Midbrain (tissue), 1 donor: ENCODE measurements at regions not wholly inside any gene's neighbourhood (a gene's known extent, or its start where the extent isn't known, plus 50 kb on each side); places are given as distances from the start of the nearest gene placed in this dataset.

Experiments used
- DNase-seq: peaks from one replicate; lab custom pipeline; 2025; lab: John Stamatoyannopoulos, UW

DNA sequence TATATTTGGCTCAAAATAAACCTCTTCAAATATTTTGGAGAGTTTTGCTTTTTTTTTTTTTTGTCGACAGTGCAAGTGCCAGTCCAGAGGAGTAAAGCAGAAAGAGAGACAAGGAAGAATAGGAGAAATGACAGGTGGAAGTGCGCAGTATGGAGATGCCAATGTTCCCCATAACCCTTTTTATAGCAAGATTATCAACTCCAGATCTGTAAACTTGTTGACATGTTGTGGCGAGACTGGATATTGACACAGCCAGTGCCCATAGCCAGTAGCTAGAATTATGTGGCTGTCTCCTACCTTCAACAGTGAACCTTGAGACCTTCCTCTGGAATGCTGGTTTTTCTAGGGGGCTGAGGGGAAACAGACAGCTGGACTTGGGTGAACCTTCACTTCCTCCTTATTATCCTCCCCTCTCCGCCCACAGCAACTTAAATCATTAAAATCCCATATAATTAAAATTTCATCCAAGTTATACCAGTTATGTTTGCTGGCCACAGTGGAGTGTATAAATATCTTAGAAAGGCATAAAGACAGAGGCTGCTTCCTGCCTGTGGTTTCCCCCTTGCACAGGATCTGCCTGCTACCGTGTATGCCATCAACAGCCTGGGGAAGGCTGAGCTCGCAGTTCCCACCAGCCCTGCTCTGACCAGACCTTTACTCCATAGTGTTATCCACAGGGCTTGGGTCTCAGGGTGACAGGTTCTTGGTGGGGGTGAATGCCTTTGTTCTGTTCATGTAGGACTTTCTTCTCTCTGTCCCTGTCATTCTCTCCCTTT, 112.3 kb upstream of the ANKH start:
- DNase-seq = no peak

DNA sequence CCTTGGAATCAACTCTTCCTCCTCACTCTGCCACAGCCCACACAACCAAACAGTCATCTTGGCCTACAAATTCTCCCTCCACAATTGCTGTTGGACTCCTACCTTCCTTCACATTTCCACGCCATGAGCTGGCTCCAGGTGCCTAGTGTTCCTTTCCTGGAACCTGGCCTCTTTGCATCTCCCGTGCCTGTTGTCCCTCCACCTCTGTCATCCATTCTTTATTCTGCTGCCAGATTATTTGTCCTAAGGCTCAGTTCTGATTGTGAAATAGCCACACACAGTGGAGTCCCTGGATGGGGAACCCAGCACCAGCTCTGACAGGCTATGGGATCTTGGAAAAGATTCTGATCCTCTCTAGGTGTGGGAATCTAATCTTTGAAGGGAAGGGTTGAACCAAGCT, 109.1 kb upstream of the ANKH start:
- no peak for DNase-seq

DNA sequence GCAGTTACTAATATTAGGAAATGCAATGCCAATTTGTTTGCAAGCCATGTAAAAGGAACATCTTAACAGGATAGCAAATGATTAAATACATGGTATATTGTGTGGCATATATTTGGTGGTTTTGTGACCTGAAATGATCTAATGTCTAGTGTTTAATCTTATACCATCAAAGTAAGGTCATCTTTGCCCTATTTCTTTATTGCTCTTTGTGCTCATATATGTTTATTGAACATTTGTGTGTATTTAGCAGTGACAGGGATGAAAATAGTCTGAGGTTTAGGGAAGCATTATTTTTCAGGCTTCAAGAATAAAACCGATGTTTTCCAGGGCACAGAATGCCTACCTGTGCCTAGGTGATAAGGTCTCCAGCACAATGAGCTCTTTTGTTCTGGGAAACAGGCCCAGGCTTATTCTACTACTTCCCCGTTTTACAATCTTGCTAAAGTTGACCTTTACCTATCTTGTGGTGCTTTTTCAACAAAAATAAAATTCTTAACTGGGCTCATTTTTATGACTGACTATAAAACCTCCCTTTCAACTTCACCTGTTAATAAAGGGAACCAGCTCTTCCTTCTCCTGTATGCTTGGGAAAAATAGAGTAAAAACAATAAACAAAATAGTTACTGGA, 105.6 kb upstream of the ANKH start:
- DNase-seq = no peak

DNA sequence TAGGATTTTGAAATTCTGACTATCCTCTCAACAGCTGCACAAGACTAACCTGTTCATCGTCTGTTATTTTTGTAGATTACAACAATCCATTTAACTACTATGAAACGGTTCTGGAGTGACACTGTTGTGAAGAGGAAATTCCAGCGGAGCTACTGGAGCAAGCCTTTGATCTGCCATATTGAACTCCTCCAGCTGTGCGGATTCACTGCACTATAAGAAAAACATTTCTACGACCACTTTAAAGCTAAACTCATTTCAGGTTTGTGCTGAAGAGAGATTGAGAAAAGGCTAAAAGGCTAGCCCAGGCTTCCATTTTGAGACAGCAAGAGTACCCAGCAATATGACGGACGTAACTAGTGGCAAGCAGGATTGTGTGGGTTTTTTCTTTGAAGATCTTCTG, 104.9 kb upstream of the ANKH start:
- DNase-seq = no peak

DNA sequence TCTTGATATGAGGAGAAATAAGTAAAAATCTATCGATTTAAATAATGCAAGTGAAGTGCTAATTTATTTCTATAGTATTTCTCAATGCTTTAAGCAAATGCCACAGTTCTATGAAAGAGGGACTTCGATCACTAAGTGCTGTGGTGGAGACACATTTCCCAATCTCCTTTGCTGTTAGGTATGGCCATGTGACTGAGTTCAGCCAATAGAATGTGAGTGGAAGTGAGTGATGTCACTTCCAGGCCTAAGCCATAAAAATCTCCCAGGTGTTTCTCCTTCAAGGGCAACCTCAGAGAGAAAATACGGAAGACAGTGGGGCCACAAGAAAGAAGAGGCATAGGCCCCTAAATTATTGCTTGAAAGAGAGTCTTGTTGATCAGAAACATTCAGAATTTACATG, 100.3 kb upstream of the ANKH start:
- no peak for DNase-seq

DNA sequence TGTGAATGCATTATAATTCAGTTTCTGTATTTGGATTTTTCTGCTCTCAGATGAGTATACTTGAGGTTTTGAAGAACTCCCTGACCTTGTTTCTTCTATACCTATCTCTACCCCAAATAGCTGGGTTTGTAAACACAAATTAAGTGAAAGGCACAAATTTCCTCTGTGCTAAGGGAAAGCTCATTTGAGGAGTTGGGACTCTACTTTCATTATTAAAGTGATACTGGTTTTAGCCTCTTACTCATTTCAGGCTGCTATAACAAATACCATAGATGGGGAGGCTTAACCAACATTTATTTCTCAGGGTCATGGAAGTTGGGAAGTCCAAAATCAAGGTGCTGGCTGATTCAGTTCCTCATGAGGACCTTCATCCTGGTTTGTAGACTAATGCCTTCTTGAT, 97.2 kb upstream of the ANKH start:
- DNase-seq = no peak

DNA sequence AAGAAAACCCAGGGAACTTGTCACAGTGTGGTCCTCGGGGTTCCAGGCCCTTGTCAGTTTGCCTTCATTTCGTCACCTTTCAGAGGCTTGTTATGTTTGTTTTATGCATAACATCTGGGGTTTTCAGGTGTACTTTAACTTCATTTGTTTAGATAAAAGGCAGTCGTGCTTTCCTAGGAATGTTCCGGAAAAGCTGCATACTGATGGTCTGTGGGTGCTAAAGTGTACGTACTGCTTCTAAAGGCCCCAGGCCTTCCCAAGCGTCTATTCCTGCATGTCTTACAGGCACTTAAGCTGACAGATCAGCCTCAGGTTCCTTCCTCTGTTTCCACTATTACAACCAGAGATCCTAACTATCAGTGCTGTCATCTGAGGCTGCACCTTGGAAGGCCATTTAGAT, 95.6 kb upstream of the ANKH start:
- no peak for DNase-seq

DNA sequence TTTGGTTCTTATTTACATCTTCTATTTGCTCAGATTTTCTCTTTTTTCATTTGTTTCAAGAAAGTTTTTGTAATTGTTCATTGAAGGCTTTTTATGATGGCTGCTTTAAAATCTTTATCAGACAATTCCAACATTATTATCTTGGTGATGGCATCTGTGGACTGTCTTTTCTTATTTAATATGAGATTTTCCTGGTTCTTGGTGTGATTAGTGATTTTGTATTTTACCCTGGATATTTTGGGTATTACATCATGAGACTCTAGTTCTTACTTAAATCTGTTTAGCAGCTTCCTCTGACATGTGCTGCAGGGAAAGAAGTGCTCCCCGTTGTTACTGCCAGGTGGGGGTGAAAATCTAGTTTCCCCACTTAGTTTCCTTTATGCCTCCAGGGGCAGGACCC, 94.2 kb upstream of the ANKH start:
- no peak for DNase-seq

DNA sequence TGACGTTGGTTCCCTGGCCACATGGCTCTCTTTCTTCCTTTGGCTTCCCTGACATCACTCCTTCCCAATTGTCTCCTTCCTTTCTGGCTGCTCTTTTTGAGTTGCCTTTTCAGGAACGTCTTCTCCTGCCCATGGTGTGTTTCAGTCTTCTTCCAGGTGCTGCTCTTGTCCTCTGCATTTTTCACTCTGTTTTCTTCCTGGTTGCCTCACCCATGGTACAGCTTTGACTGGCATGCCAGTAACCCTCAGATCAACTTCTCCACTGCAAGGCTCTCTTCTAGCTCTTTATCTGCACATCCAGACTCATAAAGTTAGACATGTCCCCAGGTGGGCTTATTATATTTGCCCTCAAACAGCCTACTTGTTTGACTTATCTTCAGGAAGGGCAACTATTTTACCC, 91.0 kb upstream of the ANKH start:
- no peak for DNase-seq

DNA sequence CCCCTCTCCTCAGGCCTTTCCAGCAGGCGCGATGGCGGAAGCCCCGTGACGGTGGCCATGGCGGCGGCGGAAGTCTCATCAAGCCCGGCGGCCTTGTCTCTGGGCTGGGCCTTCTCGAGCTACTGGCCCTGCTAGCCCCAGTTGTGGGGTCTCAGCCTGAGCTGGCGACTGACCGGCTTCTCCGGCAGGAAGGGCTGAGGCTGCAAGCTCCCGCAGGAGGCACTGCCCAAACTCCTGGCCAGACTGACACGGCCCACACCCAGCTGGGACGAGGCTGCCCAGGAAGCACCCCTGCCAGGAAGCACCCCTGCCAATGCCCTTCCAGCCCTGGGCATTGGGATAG, 88.5 kb upstream of the ANKH start:
- no peak for DNase-seq

DNA sequence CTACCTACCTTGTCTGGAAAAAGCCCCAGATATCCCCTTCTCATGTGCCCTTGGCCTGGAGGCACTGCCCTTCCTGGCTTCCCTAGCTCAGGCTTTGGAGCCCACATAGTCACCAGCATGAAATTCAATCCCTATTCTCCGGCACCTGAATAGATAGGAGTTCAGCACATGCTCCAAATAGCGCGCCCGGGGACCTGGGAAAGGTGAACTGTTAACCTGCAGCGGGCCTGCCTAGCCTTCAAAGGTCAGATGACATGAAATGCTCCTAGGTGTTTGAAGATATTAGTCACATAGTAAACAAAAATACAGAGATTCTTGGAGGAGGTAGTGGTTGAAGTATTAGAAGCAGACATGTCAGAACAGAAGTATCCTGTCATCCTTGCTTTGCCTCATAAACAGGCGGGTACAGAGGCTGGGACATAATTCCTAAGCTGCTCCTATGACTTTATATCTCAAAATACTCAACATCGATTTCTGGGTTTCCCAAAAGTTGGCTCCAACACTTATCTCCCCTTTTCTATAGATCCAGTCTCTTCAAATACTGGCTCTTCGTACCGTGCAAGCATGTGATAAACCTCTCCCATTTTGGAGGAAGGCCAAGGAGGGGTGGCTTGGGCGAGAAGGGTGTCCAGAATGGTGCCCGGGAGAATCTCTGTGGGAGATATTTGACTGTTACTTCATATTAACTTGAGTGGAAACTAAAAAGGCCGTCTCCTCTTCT, 88.0 kb upstream of the ANKH start:
- DNase-seq = no peak

DNA sequence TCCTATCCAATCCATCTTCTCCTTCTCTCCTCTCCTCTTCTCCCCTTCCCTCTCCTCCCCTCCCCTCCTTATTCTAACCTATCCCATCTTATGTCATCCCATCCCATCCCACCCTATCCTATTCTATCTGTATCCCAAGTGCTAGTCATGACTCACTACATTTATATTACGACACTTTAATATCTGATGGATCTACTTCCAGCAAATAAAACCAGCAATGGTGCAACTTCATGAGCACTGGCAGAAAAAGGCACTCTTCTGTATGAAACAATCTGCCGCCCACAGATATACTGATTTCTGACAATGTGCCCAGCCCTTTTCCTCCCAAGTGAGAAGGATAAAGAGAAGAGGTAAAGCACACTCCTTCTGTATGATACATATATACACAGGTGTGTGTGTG, 86.6 kb upstream of the ANKH start:
- DNase-seq = no peak

DNA sequence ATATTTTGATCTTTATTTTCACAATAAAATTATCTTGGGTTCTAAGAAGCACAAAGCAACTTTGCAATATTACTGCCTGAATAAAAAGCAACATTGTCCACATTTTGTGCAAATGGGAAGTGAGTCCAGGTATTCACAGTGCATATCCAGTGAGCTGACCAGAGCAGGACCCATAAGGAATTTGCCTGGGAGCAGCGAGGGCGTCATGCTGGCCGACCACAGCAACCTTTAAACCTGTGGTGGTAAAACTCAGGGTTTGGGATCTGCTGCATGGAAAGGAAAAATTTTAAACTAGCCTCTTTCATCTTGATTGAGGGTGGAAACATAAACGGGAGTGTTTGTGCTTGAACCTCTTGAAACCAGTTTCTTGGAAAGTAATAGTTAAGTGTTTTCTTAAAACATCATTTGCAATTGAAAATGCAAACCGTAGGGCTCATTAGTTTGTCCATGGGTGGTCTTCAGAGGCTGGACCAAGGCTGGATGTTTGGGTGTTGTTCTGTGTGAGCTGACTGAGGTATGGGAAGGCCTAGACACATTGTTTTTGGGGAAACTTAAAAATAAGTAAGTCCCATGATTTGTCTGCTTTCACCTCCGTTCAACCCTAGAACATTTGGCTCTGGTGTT, 85.0 kb upstream of the ANKH start:
- no peak for DNase-seq

DNA sequence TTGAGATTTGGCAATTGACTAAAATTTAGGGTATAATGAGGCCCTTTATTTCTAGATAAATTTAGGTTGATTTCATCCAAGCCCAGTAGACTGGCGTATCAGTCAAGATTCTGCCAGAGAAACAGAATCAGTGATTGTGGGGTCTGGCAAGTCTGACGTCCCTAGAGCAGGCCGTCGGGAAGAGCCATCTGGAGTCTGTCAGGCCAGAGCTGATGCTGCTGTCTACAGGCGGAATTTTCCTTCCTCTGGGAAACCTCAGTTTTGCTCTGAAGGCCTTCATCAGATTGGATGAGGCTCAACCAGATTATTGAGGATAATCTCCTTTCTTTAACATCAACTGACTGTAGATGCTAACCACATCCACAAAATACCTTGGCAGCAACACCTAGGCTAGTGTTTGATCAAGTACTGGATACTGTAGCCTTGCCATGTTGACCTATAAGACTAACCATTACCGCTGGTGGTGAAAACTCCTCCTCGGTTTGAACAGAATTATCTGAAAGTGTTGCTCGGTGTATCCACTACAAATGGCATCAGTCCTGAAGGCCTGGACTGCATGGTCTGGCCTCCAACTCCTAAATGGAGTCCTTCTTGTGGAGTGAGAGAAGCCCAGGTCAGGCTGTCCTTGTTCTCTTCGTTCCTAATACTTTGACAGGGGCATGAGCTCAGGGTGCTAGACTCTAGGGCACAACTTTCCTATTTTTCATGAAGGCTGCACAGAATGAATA, 83.2 kb upstream of the ANKH start:
- DNase-seq = no peak

DNA sequence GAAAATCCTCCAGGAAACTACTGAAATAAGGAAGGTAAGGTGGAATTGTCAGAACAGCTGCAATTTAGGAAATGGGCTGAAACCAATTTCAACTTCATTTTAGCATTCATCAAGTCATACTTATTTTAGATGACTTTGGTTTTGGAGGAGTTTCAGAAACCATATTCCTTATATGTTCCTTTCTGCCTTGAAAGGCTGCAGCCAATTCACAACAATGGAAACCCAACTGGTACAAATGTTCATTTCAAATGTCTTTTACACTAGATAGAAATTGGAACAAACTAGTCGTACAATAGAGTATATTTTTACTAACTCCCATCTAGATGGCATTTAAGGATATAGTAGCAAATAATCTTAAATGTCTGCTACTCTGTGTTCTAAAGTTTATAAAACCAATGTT, 82.6 kb upstream of the ANKH start:
- DNase-seq = no peak

DNA sequence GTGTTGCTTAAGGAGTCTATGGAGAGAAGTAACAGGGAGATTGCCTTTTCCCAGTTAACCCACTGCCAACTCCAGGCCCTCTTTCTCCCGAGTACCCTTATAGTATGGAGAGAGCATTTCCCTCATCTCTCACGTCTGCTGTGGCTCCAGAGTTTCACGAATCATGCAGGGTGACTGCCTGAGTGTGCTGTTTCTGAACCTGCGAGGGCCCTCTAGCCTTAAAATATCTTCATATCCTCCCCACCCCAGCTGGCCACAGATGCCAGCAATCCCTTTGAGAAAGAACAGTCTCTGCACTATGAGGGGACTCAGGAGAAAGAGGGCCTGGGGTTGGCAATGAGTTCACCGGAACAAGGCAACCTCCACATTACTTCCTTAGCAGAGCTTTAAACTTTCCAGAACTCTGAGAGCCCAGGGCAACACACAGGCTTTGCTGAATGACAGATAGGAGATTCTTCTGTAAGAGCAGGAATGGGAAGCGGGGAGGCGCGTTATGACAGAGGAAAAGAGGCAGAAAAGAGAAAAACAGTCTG, 81.6 kb upstream of the ANKH start:
- no peak for DNase-seq

DNA sequence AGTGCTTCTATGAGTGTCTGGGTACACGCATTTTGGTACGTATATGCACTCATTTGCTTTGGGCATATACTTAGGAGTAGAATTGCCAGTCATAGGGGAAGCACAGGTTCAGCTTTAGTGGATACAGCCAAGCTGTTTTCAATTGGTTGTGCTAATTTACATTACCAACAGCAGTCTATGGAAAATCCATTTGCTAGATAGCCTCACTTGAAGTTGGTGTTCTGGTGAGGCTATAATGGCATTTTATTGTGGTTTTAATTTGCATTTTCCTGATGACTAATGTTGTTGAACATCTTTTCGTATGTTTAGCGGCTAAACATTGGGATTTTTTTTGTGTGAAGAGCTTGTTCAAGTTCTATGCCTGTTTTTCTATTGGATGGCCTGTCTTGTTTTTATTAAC, 76.8 kb upstream of the ANKH start:
- DNase-seq = no peak

DNA sequence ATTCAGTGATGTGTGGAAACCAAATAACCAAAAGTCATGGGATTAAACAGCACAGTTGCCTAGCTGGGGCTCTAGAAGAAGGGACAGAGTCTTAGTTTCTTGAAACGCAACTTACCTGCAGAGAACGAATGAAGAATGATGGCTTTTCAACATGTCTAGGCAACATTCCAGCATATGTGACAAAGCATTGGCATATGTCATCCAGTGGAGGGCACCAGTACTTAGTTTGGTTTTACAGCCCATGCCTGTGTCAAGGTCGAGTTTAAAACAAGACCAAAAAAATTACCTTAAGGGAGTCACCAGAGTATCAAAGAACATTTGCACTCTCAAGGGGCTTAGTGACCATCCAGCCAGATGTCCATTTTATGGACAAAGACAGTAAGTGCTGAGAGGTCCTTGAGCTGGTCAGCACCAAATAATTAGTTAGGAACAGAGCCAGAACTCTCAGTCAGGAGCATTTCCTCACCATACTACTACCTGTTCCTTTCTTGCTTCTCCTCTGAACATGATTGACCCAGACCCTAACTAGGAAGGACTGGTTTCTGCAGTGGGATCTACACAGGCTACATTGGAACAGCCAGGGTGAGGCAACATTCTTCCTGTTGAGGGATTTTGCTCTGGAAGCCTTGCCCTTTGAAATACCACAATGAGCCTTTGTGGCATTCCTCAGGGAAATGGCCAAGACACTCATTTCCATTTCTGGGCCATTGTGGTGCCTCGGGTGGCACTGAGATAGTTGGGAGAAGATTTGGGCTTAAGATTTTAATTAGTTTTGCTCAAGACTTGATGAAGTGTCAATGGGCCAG, 75.4 kb upstream of the ANKH start:
- DNase-seq = no peak

DNA sequence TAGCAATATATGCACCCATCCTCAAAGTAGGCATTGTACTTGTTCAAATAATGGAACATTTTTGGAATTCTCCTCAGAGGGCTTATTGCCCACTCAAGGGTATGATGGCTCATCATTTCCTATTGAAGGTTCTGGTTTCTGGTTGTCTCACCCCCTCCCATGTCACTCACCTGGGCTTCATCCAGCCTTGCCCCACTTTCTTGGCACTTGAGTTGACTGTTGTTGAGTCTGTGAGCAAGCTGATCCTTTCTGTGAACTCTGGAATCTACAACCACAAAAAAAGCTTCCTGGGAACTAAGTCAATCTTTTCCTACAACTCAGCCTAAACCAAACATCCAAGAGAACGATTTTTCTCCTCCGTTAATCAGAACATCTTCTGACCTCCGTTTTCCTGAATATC, 73.9 kb upstream of the ANKH start:
- DNase-seq = no peak

DNA sequence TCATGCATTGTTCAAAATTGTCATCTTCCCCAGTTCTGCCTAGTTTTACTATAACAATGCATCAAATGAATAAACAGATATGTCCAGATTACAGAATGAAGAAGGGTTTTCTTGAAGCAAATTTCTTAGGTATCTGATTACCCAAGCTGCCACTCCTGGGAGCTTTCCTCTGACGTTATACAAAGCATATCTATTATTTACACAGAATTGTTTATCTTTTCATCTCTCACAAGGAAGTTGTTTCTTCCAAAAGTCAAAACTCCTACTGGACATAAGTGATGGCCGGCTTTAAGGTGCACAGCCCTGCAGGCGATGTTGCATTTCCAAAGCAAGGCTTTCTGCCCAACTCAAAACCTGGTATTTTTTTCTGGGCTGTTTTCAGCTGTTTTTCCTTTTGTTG, 73.4 kb upstream of the ANKH start:
- no peak for DNase-seq

DNA sequence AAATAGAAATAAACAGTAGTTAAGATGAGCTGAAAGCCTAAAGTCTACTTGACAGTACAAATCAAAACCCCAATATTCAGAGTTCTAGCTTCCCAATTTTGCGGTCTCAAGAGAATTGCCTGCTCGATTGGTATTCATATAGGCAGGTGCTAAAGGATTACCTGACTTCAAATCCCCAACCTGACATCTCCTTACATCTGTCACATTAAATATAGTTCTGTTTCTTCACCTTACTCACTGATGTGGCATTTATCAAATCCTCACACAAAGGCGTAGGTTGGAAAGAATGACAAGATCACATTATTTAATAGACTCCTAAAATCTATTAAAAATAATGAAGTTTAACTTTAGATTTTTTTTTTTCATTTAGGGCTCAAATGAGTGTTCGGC, 72.8 kb upstream of the ANKH start:
- DNase-seq = no peak
